ENCODE measurements at regions not wholly inside any gene's neighbourhood (a gene's known extent, or its start where the extent isn't known, plus 50 kb on each side); places are given as distances from the start of the nearest gene placed in this dataset.

DNA sequence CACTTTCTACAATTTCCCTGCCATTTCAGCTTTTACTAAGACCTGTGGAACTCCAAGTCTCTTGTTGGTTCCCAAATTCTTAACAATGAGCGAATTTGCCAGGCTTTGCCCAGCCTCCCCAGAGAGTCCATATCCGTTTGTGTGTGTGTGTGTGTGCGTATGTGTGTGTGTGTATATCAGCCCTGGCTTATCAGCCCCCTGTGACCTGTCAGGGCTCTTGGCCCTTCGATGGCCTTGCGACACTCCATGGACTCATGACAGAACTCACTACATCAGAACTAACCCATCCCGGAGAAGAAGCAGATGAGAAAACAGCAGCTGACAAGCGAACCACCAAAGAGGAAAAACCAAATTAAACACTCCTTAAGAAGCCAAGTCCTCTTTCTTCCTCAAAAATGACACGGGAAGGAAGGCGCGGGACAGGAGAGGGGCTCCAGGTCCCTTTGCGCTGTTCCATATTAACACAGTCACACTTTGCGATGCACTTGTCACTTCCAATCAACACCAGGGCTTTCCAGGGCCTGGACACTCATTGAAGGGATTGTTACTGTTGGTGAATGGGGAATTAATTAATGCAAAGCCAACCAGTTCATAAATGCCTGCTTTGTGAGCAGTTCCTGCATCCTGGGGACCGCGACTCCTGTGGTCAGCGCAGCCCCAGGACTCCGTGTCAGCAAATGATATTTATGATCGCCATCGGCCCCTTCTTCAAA lies 524.0 kb downstream of the CD83 start:
- Histone ChIP-seq H3K27ac (no peak overlapping the region), H3K4me2 (no peak overlapping the region), H4K20me1 (ENCODE audit: insufficient read depth, poor library complexity, severe bottlenecking) (no peaks in the 10 kb centered on the region), H2AFZ (no peak overlapping the region), H3K9me3 (ENCODE audit: low read depth) (no peaks in the 10 kb centered on the region), H3K9me2 (replicated peaks; ENCODE audit: insufficient read depth) (no peaks in the 10 kb centered on the region), H3K4me3 (no peak overlapping the region), H3K79me2 (no peaks in the 10 kb centered on the region), H3K27me3 (no peaks in the 10 kb centered on the region), H3K36me3 (replicated peaks; ENCODE audit: insufficient read depth, low read depth) (no peaks in the 10 kb centered on the region), H3K4me1 (ENCODE audit: insufficient read depth) (peaks cover 13% of the 10 kb centered on the region)
- TF ChIP-seq EZH2 (IDR thresholded peaks at IDR 0.05; ENCODE audit: borderline replicate concordance) (no peak), EZH2phosphoT487 (IDR thresholded peaks at IDR 0.05; ENCODE audit: low read depth, severe bottlenecking, unreplicated experiment) (no peak)
- TF ChIP-seq, protein P1, sequence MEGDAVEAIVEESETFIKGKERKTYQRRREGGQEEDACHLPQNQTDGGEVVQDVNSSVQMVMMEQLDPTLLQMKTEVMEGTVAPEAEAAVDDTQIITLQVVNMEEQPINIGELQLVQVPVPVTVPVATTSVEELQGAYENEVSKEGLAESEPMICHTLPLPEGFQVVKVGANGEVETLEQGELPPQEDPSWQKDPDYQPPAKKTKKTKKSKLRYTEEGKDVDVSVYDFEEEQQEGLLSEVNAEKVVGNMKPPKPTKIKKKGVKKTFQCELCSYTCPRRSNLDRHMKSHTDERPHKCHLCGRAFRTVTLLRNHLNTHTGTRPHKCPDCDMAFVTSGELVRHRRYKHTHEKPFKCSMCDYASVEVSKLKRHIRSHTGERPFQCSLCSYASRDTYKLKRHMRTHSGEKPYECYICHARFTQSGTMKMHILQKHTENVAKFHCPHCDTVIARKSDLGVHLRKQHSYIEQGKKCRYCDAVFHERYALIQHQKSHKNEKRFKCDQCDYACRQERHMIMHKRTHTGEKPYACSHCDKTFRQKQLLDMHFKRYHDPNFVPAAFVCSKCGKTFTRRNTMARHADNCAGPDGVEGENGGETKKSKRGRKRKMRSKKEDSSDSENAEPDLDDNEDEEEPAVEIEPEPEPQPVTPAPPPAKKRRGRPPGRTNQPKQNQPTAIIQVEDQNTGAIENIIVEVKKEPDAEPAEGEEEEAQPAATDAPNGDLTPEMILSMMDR (IDR thresholded peaks at IDR 0.05; ENCODE audit: poor library complexity) = no peak
- DNase-seq (ENCODE audit: low spot score) = no peak
- 84% methylated on average over 18 of the region's 18 CpGs for WGBS (ENCODE audit: low lambda C conversion rate, missing lambda C conversion rate)

DNA sequence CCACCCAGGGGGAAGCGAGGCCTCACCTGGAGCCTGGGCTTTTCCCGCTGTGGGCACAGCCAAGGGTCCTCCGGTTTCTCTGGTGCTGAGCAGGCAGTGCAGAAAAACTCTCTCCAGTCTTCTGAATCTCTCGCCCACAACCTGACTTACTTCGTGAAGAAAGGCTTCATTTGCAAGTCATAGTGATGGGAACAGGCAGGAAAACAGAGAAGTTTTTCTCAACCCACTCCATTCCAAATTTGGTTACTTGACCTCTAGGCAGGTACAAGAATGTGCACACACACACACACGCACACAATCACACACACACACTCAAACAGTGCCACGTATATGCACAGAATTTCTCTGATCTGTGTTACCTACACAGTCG lies 524.5 kb downstream of the CD83 start:
- H4K20me1 ChIP-seq (ENCODE audit: insufficient read depth, poor library complexity, severe bottlenecking) = no peaks in the 10 kb centered on the region
- H3K36me3 ChIP-seq (replicated peaks; ENCODE audit: insufficient read depth, low read depth) = no peaks in the 10 kb centered on the region
- H3K79me2 ChIP-seq = no peaks in the 10 kb centered on the region
- no peak overlapping the region for H3K4me3 ChIP-seq
- 90% methylated on average over 8 of the region's 8 CpGs for WGBS (ENCODE audit: low lambda C conversion rate, missing lambda C conversion rate)
- H3K27me3 ChIP-seq = no peaks in the 10 kb centered on the region
- H3K9me2 ChIP-seq (replicated peaks; ENCODE audit: insufficient read depth) = no peaks in the 10 kb centered on the region
- TF ChIP-seq, protein P1 (IDR thresholded peaks at IDR 0.05; ENCODE audit: poor library complexity) = no peak
- TF ChIP-seq EZH2 (IDR thresholded peaks at IDR 0.05; ENCODE audit: borderline replicate concordance) (no peak), EZH2phosphoT487 (IDR thresholded peaks at IDR 0.05; ENCODE audit: low read depth, severe bottlenecking, unreplicated experiment) (no peak)
- DNase-seq (ENCODE audit: low spot score) = no peak
- H3K27ac ChIP-seq = no peak overlapping the region
- no peaks in the 10 kb centered on the region for H3K9me3 ChIP-seq (ENCODE audit: low read depth)
- no peak overlapping the region for H2AFZ ChIP-seq
- H3K4me2 ChIP-seq = no peak overlapping the region
- H3K4me1 ChIP-seq (ENCODE audit: insufficient read depth) = peaks cover 13% of the 10 kb centered on the region

DNA sequence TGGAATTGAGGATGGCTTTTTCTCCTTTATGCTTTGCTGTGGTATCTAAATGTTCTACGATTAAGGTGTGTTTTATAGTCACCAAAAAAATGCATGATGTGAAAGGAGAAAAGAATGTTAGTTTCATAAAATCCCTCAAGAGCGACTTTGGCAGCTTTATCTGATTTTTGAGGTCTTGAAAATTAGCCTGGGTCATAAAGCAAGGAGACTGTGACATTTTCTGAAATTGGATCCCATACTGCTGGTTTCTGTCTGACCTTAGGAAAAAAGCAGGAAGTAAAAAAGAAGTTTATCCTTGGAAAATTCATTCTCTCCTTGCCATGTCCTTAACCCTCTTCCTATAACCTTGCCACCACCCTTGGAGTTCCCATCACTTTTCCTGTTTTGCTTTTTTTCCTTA lies 525.3 kb downstream of the CD83 start:
- H3K4me3 ChIP-seq = no peak overlapping the region
- H3K27me3 ChIP-seq = no peaks in the 10 kb centered on the region
- no peak overlapping the region for H2AFZ ChIP-seq
- no peaks in the 10 kb centered on the region for H3K9me3 ChIP-seq (ENCODE audit: low read depth)
- no peaks in the 10 kb centered on the region for H3K9me2 ChIP-seq (replicated peaks; ENCODE audit: insufficient read depth)
- WGBS (ENCODE audit: low lambda C conversion rate, missing lambda C conversion rate) = 61% methylated on average over 2 of the region's 2 CpGs
- TF ChIP-seq EZH2 (IDR thresholded peaks at IDR 0.05; ENCODE audit: borderline replicate concordance) = no peak
- DNase-seq (ENCODE audit: low spot score) = no peak
- H3K4me2 ChIP-seq = no peak overlapping the region
- no peaks in the 10 kb centered on the region for H4K20me1 ChIP-seq (ENCODE audit: insufficient read depth, poor library complexity, severe bottlenecking)
- H3K4me1 ChIP-seq (ENCODE audit: insufficient read depth) = peaks cover 13% of the 10 kb centered on the region
- H3K36me3 ChIP-seq (replicated peaks; ENCODE audit: insufficient read depth, low read depth) = no peaks in the 10 kb centered on the region
- H3K79me2 ChIP-seq = no peaks in the 10 kb centered on the region
- no peak overlapping the region for H3K27ac ChIP-seq

DNA sequence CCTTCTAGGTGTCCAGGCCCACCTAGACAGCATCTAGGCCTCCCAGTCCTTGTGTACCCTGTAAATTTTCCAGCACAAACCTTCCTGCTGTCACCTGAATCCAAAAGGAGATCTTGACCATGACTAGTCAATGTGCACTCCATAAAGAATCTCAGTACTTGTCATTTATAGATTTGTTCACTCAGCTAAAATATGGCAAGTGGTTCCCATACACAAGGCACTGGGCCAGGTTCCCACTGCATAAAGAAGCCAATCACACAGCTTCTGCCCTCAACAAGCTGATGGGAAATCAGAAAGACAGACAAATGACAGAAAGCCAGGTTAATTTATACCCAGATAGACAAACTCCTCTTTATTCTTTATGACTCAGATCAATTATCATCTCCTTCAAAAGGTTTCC lies 526.8 kb downstream of the CD83 start:
- no peaks in the 10 kb centered on the region for H3K79me2 ChIP-seq
- no peaks in the 10 kb centered on the region for H3K9me2 ChIP-seq (replicated peaks; ENCODE audit: insufficient read depth)
- peaks cover 4% of the 10 kb centered on the region for H3K4me1 ChIP-seq (ENCODE audit: insufficient read depth)
- no peak overlapping the region for H3K4me2 ChIP-seq
- H4K20me1 ChIP-seq (ENCODE audit: insufficient read depth, poor library complexity, severe bottlenecking) = no peaks in the 10 kb centered on the region
- no peaks in the 10 kb centered on the region for H3K36me3 ChIP-seq (replicated peaks; ENCODE audit: insufficient read depth, low read depth)
- DNase-seq (ENCODE audit: low spot score) = no peak
- no peak overlapping the region for H3K4me3 ChIP-seq
- no peak overlapping the region for H3K27ac ChIP-seq
- H2AFZ ChIP-seq = no peak overlapping the region
- TF ChIP-seq EZH2phosphoT487 (IDR thresholded peaks at IDR 0.05; ENCODE audit: low read depth, severe bottlenecking, unreplicated experiment) (no peak), EZH2 (IDR thresholded peaks at IDR 0.05; ENCODE audit: borderline replicate concordance) (no peak)
- TF ChIP-seq, protein P1 (IDR thresholded peaks at IDR 0.05; ENCODE audit: poor library complexity) = no peak
- no peaks in the 10 kb centered on the region for H3K9me3 ChIP-seq (ENCODE audit: low read depth)
- no peaks in the 10 kb centered on the region for H3K27me3 ChIP-seq
